ENCODE measurements at regions not wholly inside any gene's neighbourhood (a gene's known extent, or its start where the extent isn't known, plus 50 kb on each side); places are given as distances from the start of the nearest gene placed in this dataset.

DNA sequence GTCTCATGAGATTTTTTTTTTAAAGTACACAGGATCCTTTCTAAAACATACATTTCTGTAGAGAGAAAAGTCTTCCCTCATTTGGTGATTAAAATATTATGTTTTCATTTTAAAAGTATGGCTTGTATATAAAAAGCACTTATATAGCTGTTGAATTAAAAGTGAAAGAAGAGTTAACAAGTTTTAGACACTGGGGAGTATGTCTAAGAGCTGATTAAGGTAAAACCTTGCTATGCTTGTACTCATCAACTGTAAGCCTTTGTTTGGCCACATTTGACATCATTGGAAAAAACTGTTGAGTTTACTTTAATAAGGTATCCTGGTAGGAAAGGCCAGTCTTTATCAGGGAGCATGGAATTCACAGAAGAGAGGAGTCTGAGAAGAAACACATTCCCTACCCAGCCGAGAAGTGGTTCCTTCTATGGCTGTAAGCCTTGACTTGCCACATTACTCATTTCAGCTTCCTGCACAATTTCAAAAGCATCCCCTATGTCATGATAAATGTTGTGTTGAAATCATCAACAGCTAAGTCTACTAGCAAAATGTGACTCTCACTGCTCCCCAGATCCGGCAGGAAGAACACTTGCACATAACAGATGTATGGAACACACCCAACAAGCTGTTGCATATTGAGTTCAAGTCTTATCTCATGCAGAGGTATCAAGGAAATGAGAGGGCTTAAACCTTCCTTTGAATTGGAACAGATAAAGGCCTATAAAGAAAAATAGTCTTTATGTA, 171.8 kb upstream of the CDK1 start:
- DNase-seq (ENCODE audit: low read depth): no peak
- Histone ChIP-seq H3K36me3 (ENCODE audit: control insufficient read depth, insufficient read depth, low read length) (no peaks in the 10 kb centered on the region), H3K27me3 (ENCODE audit: control insufficient read depth, insufficient read depth, low read length) (no peaks in the 10 kb centered on the region), H3K4me3 (ENCODE audit: low read depth, low read length) (no peak overlapping the region)
- TF ChIP-seq, protein P1, sequence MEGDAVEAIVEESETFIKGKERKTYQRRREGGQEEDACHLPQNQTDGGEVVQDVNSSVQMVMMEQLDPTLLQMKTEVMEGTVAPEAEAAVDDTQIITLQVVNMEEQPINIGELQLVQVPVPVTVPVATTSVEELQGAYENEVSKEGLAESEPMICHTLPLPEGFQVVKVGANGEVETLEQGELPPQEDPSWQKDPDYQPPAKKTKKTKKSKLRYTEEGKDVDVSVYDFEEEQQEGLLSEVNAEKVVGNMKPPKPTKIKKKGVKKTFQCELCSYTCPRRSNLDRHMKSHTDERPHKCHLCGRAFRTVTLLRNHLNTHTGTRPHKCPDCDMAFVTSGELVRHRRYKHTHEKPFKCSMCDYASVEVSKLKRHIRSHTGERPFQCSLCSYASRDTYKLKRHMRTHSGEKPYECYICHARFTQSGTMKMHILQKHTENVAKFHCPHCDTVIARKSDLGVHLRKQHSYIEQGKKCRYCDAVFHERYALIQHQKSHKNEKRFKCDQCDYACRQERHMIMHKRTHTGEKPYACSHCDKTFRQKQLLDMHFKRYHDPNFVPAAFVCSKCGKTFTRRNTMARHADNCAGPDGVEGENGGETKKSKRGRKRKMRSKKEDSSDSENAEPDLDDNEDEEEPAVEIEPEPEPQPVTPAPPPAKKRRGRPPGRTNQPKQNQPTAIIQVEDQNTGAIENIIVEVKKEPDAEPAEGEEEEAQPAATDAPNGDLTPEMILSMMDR (IDR thresholded peaks at IDR 0.05; ENCODE audit: insufficient read depth, low read length, poor library complexity, severe bottlenecking): no peak

DNA sequence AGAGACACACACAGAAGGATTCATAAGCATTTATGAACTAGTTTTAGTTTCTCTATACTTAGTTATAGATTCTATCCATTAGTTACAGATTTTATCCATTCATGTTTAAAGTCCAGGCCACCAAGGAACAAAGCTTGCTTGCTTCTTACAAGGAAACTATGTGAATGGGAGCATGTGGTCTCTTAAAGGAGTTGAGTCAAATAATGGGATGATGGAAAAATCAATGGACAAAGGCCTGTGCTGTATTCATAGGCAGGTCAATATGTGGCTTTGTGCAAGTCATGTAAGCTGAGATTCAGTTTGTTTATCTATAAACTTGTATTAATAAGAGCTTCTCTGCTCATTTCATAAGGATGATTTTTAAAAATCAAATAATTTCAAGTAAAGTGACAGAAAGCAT, 172.8 kb upstream of the CDK1 start:
- Histone ChIP-seq H3K27me3 (ENCODE audit: control insufficient read depth, insufficient read depth, low read length) (no peaks in the 10 kb centered on the region), H3K36me3 (ENCODE audit: control insufficient read depth, insufficient read depth, low read length) (no peaks in the 10 kb centered on the region), H3K4me3 (ENCODE audit: low read depth, low read length) (no peak overlapping the region)
- no peak for DNase-seq (ENCODE audit: low read depth)
- TF ChIP-seq, protein P1 (IDR thresholded peaks at IDR 0.05; ENCODE audit: insufficient read depth, low read length, poor library complexity, severe bottlenecking): no peak

DNA sequence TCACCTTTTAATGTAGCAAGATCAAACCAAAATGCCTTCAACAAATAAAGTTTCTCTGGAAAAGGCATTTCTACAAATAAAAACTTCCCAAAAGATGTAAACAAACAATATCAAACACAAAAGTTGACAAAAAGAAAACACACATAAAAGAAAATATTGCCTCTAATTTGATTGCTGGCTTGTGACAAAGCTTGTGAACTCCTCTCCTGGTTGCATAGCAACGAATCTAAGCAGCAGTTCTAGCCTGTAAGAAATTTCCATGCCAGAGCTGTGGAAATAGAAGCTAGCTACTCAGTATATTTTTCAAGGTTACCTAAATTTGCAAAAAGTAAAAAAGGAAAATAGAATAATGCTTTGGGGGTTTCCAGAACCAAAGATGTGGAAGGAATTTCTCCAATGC, 173.9 kb upstream of the CDK1 start:
- H3K36me3 ChIP-seq (ENCODE audit: control insufficient read depth, insufficient read depth, low read length): no peaks in the 10 kb centered on the region
- no peak overlapping the region for H3K4me3 ChIP-seq (ENCODE audit: low read depth, low read length)
- no peak for DNase-seq (ENCODE audit: low read depth)
- TF ChIP-seq, protein P1 (IDR thresholded peaks at IDR 0.05; ENCODE audit: insufficient read depth, low read length, poor library complexity, severe bottlenecking): no peak
- H3K27me3 ChIP-seq (ENCODE audit: control insufficient read depth, insufficient read depth, low read length): no peaks in the 10 kb centered on the region

DNA sequence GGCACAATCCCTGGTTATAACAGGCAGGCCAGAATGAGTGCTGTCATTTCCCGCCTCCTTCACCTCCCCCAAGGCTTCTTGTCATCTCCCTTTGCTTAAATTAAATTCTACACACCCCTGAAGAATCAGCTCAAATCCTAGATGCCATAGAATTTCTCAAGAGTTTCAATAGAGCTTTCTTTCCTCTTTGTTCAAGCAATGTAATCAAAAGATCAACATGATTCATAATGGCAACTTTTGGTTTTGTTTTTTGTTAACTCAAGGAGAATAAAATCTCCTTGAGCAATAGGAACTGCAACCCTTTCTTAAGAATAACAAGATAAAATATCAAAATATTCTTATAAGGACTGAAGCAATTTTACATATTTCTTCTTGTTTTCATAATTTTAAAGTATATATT, 180.8 kb upstream of the CDK1 start:
- no peaks in the 10 kb centered on the region for H3K27me3 ChIP-seq (ENCODE audit: control insufficient read depth, insufficient read depth, low read length)
- DNase-seq (ENCODE audit: low read depth): no peak
- TF ChIP-seq, protein P1 (IDR thresholded peaks at IDR 0.05; ENCODE audit: insufficient read depth, low read length, poor library complexity, severe bottlenecking): no peak
- no peaks in the 10 kb centered on the region for H3K36me3 ChIP-seq (ENCODE audit: control insufficient read depth, insufficient read depth, low read length)
- no peak overlapping the region for H3K4me3 ChIP-seq (ENCODE audit: low read depth, low read length)

DNA sequence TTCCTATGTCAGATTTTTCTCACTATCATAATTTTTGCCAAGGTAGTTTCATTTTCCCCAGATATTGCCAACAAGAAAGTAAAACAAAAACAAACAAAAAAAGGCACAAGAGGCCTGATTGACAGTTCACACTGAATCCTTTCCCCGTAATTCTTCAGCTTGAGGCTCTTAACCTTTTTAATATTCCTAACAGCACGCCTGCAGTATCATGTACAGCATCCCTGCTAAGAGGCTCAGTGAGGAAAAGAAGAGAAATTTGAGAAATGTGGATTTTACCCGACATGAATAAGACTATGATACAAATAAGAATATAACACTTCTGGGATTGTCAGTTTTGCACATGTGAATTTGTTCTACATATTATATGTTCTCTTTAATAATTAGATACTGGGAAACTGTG, 182.4 kb upstream of the CDK1 start:
- no peaks in the 10 kb centered on the region for H3K27me3 ChIP-seq (ENCODE audit: control insufficient read depth, insufficient read depth, low read length)
- TF ChIP-seq, protein P1 (IDR thresholded peaks at IDR 0.05; ENCODE audit: insufficient read depth, low read length, poor library complexity, severe bottlenecking): no peak
- no peak overlapping the region for H3K4me3 ChIP-seq (ENCODE audit: low read depth, low read length)
- no peak for DNase-seq (ENCODE audit: low read depth)
- H3K36me3 ChIP-seq (ENCODE audit: control insufficient read depth, insufficient read depth, low read length): no peaks in the 10 kb centered on the region

DNA sequence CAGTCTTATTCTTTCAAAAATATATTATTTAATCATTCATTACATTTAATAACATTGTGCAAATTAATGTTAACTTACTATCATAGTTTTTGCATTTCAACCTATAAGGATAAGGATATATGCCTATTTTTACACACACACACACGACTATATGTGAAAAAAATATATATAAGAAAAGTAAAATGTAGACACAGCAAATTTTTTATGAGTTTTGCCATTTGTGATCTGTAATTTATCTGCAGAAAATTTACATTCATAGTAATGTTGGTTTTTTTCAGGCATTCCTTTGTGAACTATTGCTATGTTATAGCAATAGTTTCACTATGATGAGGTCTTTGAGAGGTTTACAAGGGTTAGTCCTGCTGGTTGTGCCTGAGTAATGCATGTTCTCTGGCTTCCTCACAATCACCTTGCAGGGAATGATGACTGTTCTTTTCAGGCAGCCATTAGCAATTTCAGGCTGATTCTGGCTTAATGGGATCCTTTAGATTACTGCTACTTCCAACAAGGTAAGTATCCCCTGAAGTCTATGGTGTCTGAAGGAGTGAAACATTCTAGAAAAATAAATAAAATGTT, 183.7 kb upstream of the CDK1 start:
- Histone ChIP-seq H3K27me3 (ENCODE audit: control insufficient read depth, insufficient read depth, low read length) (no peaks in the 10 kb centered on the region), H3K4me3 (ENCODE audit: low read depth, low read length) (no peak overlapping the region), H3K36me3 (ENCODE audit: control insufficient read depth, insufficient read depth, low read length) (no peaks in the 10 kb centered on the region)
- DNase-seq (ENCODE audit: low read depth): no peak
- TF ChIP-seq, protein P1 (IDR thresholded peaks at IDR 0.05; ENCODE audit: insufficient read depth, low read length, poor library complexity, severe bottlenecking): peak; percentile 16

Measured in kidney epithelial cell (primary cell).